IPS-NIHi7 (cell line): ENCODE measurements at regions not wholly inside any gene's neighbourhood (a gene's known extent, or its start where the extent isn't known, plus 50 kb on each side); places are given as distances from the start of the nearest gene placed in this dataset.

Source experiments
- DNase-seq: peaks from one replicate; pipeline ENCODE4 v3.0.0; 2012; ENCODE audit warnings: mixed read lengths; ENCODE audit errors: extremely low spot score

- no peak for DNase-seq
These were observed 653.3 kb downstream of the CDH11 start for GRCh38 chr16:64468515-64469090.

GRCh38 chr16:64459821-64460220 lies 662.0 kb downstream of the CDH11 start:
- no peak for DNase-seq

GRCh38 chr16:64459402-64459801 lies 662.5 kb downstream of the CDH11 start:
- no peak for DNase-seq

GRCh38 chr16:64455275-64455674 lies 666.6 kb downstream of the CDH11 start:
- DNase-seq: no peak

GRCh38 chr16:64453646-64454045 lies 668.2 kb downstream of the CDH11 start:
- no peak for DNase-seq

GRCh38 chr16:64452446-64452845 lies 669.4 kb downstream of the CDH11 start:
- DNase-seq: no peak

- no peak for DNase-seq
These were observed 671.7 kb downstream of the CDH11 start for GRCh38 chr16:64450177-64450576.

GRCh38 chr16:64449506-64449905 lies 672.4 kb downstream of the CDH11 start:
- DNase-seq: no peak

GRCh38 chr16:64445649-64446048 lies 676.2 kb downstream of the CDH11 start:
- DNase-seq: no peak

GRCh38 chr16:64445245-64445644 lies 676.6 kb downstream of the CDH11 start:
- no peak for DNase-seq

GRCh38 chr16:64440421-64440831 lies 681.4 kb downstream of the CDH11 start:
- DNase-seq: no peak

- DNase-seq: no peak
These were observed 681.9 kb downstream of the CDH11 start for GRCh38 chr16:64440005-64440404.

- no peak for DNase-seq
These were observed 684.0 kb downstream of the CDH11 start for GRCh38 chr16:64437706-64438324.

- DNase-seq: no peak
These were observed 687.3 kb downstream of the CDH11 start for GRCh38 chr16:64434526-64435069.

GRCh38 chr16:64428463-64429113 lies 693.3 kb downstream of the CDH11 start:
- DNase-seq: no peak

- no peak for DNase-seq
These were observed 695.7 kb downstream of the CDH11 start for GRCh38 chr16:64426131-64426666.

- no peak for DNase-seq
These were observed 696.5 kb downstream of the CDH11 start for GRCh38 chr16:64425381-64425780.

GRCh38 chr16:64422259-64422658 lies 699.6 kb downstream of the CDH11 start:
- DNase-seq: no peak

GRCh38 chr16:64421515-64421914 lies 700.3 kb downstream of the CDH11 start:
- DNase-seq: no peak

GRCh38 chr16:64419832-64420231 lies 702.0 kb downstream of the CDH11 start:
- DNase-seq: no peak

- DNase-seq: no peak
These were observed 704.1 kb downstream of the CDH11 start for GRCh38 chr16:64417711-64418227.

GRCh38 chr16:64416216-64417005 lies 705.5 kb downstream of the CDH11 start:
- no peak for DNase-seq
